Stimulated activated naive B cell treated with anti-CD40 and anti-IgM and Interleukin-4, amounts not matched to agents 10 μg/mL and 1 μg/mL and 100 μg/mL, for 72 hours (primary cell): ENCODE measurements at regions not wholly inside any gene's neighbourhood (a gene's known extent, or its start where the extent isn't known, plus 50 kb on each side); places are given as distances from the start of the nearest gene placed in this dataset.

Experiments used
- ATAC-seq, 2 donors: fragments of 150-1000 bp; cut with Tn5 transposase; replicated peaks; 2 replicates each; pipeline ENCODE4 v1.10.0; 2021; ENCODE audit warnings: moderate library complexity in 1 of 2
- DNase-seq: peaks from one replicate; pipeline ENCODE4 v3.0.0; 2021
- H3K27ac Mint-ChIP-seq: one replicate; pipeline ENCODE4 v1.8.0; 2022; ENCODE audit warnings: mild to moderate bottlenecking, mixed read lengths
- H3K27me3 Mint-ChIP-seq, 2 donors: one replicate each; pipeline ENCODE4 v1.8.0; 2022; ENCODE audit warnings: mixed read lengths in 2 of 2
- H3K36me3 Mint-ChIP-seq, 2 donors: one replicate each; pipeline ENCODE4 v1.8.0; 2022; ENCODE audit warnings: mixed read lengths in 2 of 2, mild to moderate bottlenecking in 1 of 2
- H3K4me1 Mint-ChIP-seq, 2 donors: one replicate each; pipeline ENCODE4 v1.8.0; 2022; ENCODE audit warnings: mixed read lengths in 2 of 2, mild to moderate bottlenecking in 1 of 2
- H3K4me3 Mint-ChIP-seq, 2 donors: one replicate each; pipeline ENCODE4 v1.8.0; 2022; ENCODE audit warnings: mild to moderate bottlenecking in 2 of 2, mixed read lengths in 2 of 2, moderate library complexity in 1 of 2
- H3K9me3 Mint-ChIP-seq, 2 donors: one replicate each; pipeline ENCODE4 v1.8.0; 2022; ENCODE audit warnings: mixed read lengths in 2 of 2, mild to moderate bottlenecking in 1 of 2

DNA sequence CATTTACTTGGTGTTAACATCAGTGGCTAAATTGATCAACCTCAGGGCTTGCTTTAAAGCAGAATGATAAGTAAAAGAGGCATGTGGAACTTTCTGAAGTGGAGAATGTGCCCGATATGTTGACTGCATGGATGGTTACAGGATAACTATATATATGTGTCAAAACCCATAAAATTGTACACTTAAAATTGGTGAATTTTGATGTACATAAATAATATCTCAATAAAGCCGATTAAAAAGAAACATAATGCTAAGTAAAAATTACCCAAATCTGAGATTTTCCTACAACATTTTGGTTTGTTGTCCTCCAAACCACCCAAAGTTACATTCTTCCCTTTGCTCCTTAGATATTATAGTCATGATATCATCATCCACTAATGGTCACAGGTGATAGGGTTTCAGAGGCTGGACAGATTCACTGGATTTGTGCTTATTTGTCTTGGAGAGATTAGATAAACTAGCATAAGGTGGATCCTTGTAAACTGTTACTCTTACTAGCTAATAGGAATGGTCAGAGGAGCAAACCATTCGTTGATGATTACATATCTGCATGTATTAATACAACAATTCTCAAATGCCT is 119.7 kb upstream of the RPS23 start:
- no peak overlapping the region for H3K27ac Mint-ChIP-seq
- H3K4me1 Mint-ChIP-seq, result no peaks in the 10 kb centered on the region
- H3K36me3 Mint-ChIP-seq, result no peaks in the 10 kb centered on the region
- no peak overlapping the region for H3K4me3 Mint-ChIP-seq
- no peaks in the 10 kb centered on the region for H3K27me3 Mint-ChIP-seq
- DNase-seq, result no peak
- H3K9me3 Mint-ChIP-seq, result no peaks in the 10 kb centered on the region
- ATAC-seq, result no peak

- H3K9me3 Mint-ChIP-seq, result no peaks in the 10 kb centered on the region
- ATAC-seq, result no peak
- H3K36me3 Mint-ChIP-seq, result no peaks in the 10 kb centered on the region
- DNase-seq, result no peak
- no peaks in the 10 kb centered on the region for H3K4me1 Mint-ChIP-seq
- no peak overlapping the region for H3K27ac Mint-ChIP-seq
- peaks cover 0 to 5% of the 10 kb centered on the region in 2 donors for H3K27me3 Mint-ChIP-seq
- no peak overlapping the region for H3K4me3 Mint-ChIP-seq
Measured at GRCh38 chr5:82396871-82397514, 118.8 kb upstream of the RPS23 start.

DNA sequence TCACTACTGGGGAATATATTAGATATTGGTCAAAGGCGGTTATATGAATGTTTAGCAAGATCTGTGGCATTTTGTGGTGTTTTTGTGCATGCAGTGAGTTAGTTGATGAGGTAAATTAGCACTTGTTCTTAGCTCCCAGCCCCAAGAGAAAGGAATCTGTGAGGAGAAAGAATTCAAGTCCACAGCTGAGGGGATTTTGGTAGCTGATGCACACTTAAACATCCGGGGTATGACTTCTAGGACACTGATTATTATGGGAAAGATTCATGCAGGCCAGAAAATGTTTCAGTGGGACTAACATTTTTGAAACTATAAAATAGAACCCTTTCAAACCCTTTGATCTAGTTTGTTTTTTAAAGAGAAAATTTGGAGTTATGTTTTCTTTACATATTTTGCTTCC is 118.2 kb upstream of the RPS23 start:
- H3K36me3 Mint-ChIP-seq, result no peaks in the 10 kb centered on the region
- no peak for ATAC-seq
- no peak overlapping the region for H3K27ac Mint-ChIP-seq
- no peak for DNase-seq
- H3K27me3 Mint-ChIP-seq, result peaks cover 0 to 11% of the 10 kb centered on the region in 2 donors
- no peaks in the 10 kb centered on the region for H3K9me3 Mint-ChIP-seq
- no peak overlapping the region for H3K4me3 Mint-ChIP-seq
- no peaks in the 10 kb centered on the region for H3K4me1 Mint-ChIP-seq

DNA sequence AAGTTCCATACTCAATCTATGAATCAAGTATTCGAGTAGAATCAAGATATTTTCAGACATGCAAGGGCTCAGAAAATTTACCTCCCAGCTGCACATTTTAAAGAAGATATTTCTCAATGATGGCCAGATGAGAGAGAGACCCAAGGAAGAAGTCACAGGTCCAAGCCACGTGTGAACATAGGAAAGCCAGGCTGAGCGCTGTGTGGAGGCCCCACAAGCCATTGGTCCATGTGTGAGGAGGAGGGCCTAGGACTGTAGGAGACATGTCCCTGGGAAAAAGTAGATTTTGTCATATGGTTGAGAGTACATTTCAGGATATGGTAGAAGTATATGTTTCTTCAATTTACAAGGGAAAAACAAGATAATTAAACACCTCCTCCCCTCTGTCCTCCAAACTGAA is 115.8 kb upstream of the RPS23 start:
- Mint-ChIP-seq H3K27me3 (peaks cover 0 to 12% of the 10 kb centered on the region in 2 donors), H3K27ac (no peak overlapping the region), H3K4me3 (no peak overlapping the region), H3K4me1 (no peaks in the 10 kb centered on the region), H3K9me3 (no peaks in the 10 kb centered on the region), H3K36me3 (no peaks in the 10 kb centered on the region)
- no peak for ATAC-seq
- no peak for DNase-seq

DNA sequence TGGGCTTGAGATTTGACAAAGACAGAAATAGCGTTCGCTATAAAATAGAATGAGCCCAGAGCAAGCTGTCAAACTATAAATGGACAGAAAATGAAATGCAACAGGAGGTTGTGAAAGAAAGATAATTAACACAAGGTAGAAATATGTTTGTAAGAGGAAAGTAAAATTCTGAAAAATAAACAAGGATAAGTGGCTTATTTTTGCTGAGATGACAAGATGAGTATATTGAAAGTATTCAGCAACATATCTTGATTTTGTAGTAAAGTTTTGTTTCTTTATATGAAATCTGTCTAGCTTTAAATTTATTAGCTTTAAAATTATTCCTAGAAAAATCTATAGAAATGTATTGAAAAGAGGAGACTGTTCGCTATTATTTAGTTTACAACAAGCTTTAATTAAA is 111.9 kb upstream of the RPS23 start:
- ATAC-seq, result no peak
- no peaks in the 10 kb centered on the region for H3K36me3 Mint-ChIP-seq
- H3K27ac Mint-ChIP-seq, result no peak overlapping the region
- DNase-seq, result no peak
- H3K27me3 Mint-ChIP-seq, result peaks cover 4 to 21% of the 10 kb centered on the region in 2 donors
- no peak overlapping the region for H3K4me3 Mint-ChIP-seq
- H3K9me3 Mint-ChIP-seq, result no peaks in the 10 kb centered on the region
- no peaks in the 10 kb centered on the region for H3K4me1 Mint-ChIP-seq

DNA sequence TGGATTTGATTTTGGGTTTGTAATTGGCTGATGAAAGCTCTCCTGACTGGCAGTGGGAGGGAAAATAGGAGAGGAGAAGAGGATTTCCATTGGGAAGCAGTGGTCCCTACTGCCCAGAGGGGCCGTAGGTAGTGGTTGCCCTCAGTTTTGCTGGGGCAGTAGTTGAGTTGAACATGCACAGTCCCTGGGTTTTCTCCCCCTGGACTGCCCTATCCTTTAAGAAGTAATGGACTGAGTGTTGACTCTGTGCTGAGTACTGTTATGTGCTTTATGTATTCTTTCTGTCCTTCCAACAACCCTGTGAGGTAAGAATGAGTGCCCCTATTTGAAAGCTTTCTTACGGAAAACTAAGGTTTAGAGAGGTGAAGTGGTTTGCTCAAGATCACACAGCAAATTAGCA is 111.2 kb upstream of the RPS23 start:
- peaks cover 4 to 21% of the 10 kb centered on the region in 2 donors for H3K27me3 Mint-ChIP-seq
- H3K36me3 Mint-ChIP-seq, result no peaks in the 10 kb centered on the region
- DNase-seq (no peak), ATAC-seq (no peak)
- no peak overlapping the region for H3K4me3 Mint-ChIP-seq
- no peaks in the 10 kb centered on the region for H3K9me3 Mint-ChIP-seq
- H3K27ac Mint-ChIP-seq, result no peak overlapping the region
- no peaks in the 10 kb centered on the region for H3K4me1 Mint-ChIP-seq

DNA sequence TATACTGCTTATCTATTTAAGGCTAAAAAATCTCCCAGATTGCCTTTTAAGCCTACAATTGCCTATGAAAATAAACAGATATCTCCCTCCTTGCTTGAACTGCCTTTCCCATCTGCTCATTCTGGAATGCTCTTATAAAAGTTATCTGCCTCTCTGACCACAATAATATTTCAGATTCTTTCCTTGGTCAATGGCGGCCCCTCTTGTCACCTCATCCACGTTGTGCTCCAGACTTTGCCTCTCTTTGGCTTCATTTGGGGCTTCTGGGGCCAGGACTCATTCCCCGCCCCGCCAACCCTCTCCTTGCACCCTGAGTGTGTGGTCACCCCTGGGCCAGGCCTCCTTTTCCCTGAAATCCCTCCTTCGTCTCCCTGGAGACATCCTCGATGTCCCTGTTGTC is 110.0 kb upstream of the RPS23 start:
- H3K27me3 Mint-ChIP-seq, result peaks cover 4 to 21% of the 10 kb centered on the region in 2 donors
- no peak for DNase-seq
- no peak overlapping the region for H3K27ac Mint-ChIP-seq
- no peaks in the 10 kb centered on the region for H3K36me3 Mint-ChIP-seq
- no peaks in the 10 kb centered on the region for H3K4me1 Mint-ChIP-seq
- H3K9me3 Mint-ChIP-seq, result no peaks in the 10 kb centered on the region
- H3K4me3 Mint-ChIP-seq, result no peak overlapping the region
- ATAC-seq, result no peak

GRCh38 chr5:82387819-82388166 is 109.6 kb upstream of the RPS23 start:
- H3K9me3 Mint-ChIP-seq, result no peaks in the 10 kb centered on the region
- peaks cover 4 to 21% of the 10 kb centered on the region in 2 donors for H3K27me3 Mint-ChIP-seq
- DNase-seq, result no peak
- no peak overlapping the region for H3K4me3 Mint-ChIP-seq
- no peak for ATAC-seq
- no peaks in the 10 kb centered on the region for H3K36me3 Mint-ChIP-seq
- no peaks in the 10 kb centered on the region for H3K4me1 Mint-ChIP-seq
- no peak overlapping the region for H3K27ac Mint-ChIP-seq

DNA sequence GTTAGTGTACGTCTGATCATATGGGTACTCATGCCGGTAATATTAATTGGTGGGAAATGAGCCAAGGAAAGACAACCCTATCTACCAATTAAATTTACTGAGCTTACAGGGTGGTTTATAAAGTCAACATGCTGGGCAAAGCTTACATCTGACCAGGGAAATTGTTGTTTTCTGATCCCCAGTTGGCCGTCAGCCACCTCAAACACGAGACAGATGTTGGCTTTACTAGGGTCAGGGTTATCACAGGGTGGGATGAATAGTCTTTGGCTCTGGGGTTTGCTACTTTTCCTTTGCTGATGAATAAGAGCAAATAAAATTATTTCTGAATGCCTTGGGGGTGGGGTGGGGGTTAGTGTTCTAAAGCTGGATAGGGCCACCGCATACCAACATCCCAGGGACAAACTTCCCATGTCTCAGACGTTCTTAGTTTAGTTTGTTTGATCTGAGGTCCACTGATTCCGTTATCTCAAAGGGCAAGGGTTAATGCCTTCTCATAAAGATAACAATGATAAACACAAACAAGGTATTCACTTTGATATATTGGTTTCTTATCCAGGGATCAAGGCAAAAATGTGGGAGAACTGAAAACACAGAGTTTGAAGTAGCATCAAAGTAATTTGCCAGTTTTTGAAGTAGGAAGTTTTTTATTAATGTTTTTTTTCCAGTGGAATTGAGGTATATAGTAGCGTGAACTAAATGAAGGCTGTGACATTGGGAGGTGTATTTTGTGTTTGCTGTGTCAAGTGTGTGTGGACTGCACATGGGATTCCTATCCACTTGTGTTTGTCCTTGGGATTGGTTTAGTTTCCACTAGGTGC is 109.1 kb upstream of the RPS23 start:
- peaks cover 4 to 18% of the 10 kb centered on the region in 2 donors for H3K27me3 Mint-ChIP-seq
- no peaks in the 10 kb centered on the region for H3K4me1 Mint-ChIP-seq
- no peaks in the 10 kb centered on the region for H3K36me3 Mint-ChIP-seq
- no peaks in the 10 kb centered on the region for H3K9me3 Mint-ChIP-seq
- no peak for DNase-seq
- ATAC-seq, result no peak
- H3K4me3 Mint-ChIP-seq, result no peak overlapping the region
- H3K27ac Mint-ChIP-seq, result no peak overlapping the region

- Mint-ChIP-seq H3K4me3 (no peak overlapping the region), H3K9me3 (no peaks in the 10 kb centered on the region), H3K27ac (no peak overlapping the region), H3K36me3 (no peaks in the 10 kb centered on the region), H3K4me1 (no peaks in the 10 kb centered on the region), H3K27me3 (peaks cover 4 to 12% of the 10 kb centered on the region in 2 donors)
- ATAC-seq (no peak), DNase-seq (no peak)
Measured at GRCh38 chr5:82386576-82386975, 108.4 kb upstream of the RPS23 start.

DNA sequence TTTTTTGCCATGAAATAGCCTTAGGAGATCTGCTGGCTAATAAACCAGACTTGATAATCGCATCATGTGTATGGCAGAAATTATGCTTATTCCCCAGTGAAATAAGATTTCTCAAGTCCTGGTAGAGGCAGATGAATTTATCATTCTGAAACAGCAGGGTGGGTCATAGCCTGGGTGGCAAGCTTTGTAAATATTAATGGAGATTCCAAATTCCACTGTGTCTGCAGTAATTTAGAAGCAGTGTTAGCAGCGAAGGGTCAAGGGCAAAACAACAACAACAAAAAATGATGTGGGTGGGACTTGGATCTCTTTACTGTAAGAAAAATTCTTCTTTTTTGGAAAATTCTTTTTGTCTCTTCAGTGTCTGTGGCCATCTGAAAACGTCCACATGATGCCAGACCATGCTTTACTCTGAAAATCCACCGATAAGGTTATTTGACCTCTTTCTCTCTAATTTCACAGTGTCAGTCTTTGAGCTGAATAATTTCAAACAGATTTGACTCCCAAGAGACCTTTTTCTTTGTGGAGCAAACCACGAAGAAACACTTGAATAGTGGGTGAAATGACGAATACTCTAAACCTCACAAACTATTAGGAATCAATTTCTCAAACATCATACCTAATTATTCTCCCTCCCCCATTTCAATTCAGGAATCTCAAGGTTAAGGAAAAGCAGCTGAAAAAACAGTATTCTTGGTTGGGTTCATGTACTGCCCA is 106.0 kb upstream of the RPS23 start:
- no peak for ATAC-seq
- Mint-ChIP-seq H3K36me3 (no peaks in the 10 kb centered on the region), H3K4me1 (no peaks in the 10 kb centered on the region), H3K27ac (no peak overlapping the region), H3K27me3 (peaks cover 4 to 9% of the 10 kb centered on the region in 2 donors), H3K4me3 (no peak overlapping the region), H3K9me3 (peaks cover 0 to 3% of the 10 kb centered on the region in 2 donors)
- no peak for DNase-seq

- H3K4me3 Mint-ChIP-seq, result no peak overlapping the region
- H3K27ac Mint-ChIP-seq, result no peak overlapping the region
- H3K27me3 Mint-ChIP-seq, result no peaks in the 10 kb centered on the region
- H3K9me3 Mint-ChIP-seq, result peaks cover 0 to 6% of the 10 kb centered on the region in 2 donors
- no peak for DNase-seq
- H3K36me3 Mint-ChIP-seq, result no peaks in the 10 kb centered on the region
- no peaks in the 10 kb centered on the region for H3K4me1 Mint-ChIP-seq
- ATAC-seq, result no peak
Measured at GRCh38 chr5:82381591-82381990, 103.4 kb upstream of the RPS23 start.

- Mint-ChIP-seq H3K27me3 (no peaks in the 10 kb centered on the region), H3K27ac (no peak overlapping the region), H3K36me3 (peaks cover 0 to 3% of the 10 kb centered on the region in 2 donors), H3K4me1 (no peaks in the 10 kb centered on the region), H3K4me3 (no peak overlapping the region), H3K9me3 (peaks cover 0 to 8% of the 10 kb centered on the region in 2 donors)
- no peak for ATAC-seq
- no peak for DNase-seq
Measured at GRCh38 chr5:82376307-82376706, 98.2 kb upstream of the RPS23 start.

- no peak for ATAC-seq
Measured at GRCh38 chr5:82375488-82376244, 97.5 kb upstream of the RPS23 start.

More at GRCh38 chr5:82375488-82376244, 97.5 kb upstream of the RPS23 start:
- Mint-ChIP-seq H3K4me1 (no peaks in the 10 kb centered on the region), H3K9me3 (peaks cover 0 to 8% of the 10 kb centered on the region in 2 donors), H3K36me3 (peaks cover 0 to 3% of the 10 kb centered on the region in 2 donors), H3K27ac (no peak overlapping the region), H3K27me3 (no peaks in the 10 kb centered on the region), H3K4me3 (no peak overlapping the region)
- DNase-seq, result no peak
